ENCODE measurements at regions not wholly inside any gene's neighbourhood (a gene's known extent, or its start where the extent isn't known, plus 50 kb on each side); places are given as distances from the start of the nearest gene placed in this dataset.

DNA sequence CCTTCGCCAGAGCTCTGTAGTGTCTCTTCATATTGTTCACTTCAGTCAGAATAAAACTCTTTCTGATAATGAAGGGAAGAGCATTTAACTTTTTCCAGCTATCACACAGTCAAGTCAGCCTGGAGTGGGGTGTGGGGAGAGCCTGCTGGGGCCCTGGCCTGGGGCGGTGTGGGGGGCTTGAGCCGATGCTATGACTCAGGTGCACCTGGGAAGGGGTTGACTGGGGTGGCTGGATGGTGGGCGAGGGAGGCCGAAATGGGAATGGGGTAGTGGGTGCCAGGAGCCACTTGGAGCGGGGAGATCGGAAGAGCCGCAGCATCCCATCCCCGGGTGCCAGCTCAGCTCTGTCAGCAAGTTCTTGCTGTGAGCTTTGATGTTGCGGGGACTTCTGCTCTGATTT is 100.9 kb downstream of the NXPE2 start:
- TF ChIP-seq, protein P1, sequence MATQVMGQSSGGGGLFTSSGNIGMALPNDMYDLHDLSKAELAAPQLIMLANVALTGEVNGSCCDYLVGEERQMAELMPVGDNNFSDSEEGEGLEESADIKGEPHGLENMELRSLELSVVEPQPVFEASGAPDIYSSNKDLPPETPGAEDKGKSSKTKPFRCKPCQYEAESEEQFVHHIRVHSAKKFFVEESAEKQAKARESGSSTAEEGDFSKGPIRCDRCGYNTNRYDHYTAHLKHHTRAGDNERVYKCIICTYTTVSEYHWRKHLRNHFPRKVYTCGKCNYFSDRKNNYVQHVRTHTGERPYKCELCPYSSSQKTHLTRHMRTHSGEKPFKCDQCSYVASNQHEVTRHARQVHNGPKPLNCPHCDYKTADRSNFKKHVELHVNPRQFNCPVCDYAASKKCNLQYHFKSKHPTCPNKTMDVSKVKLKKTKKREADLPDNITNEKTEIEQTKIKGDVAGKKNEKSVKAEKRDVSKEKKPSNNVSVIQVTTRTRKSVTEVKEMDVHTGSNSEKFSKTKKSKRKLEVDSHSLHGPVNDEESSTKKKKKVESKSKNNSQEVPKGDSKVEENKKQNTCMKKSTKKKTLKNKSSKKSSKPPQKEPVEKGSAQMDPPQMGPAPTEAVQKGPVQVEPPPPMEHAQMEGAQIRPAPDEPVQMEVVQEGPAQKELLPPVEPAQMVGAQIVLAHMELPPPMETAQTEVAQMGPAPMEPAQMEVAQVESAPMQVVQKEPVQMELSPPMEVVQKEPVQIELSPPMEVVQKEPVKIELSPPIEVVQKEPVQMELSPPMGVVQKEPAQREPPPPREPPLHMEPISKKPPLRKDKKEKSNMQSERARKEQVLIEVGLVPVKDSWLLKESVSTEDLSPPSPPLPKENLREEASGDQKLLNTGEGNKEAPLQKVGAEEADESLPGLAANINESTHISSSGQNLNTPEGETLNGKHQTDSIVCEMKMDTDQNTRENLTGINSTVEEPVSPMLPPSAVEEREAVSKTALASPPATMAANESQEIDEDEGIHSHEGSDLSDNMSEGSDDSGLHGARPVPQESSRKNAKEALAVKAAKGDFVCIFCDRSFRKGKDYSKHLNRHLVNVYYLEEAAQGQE (IDR thresholded peaks at IDR 0.05; ENCODE audit: insufficient read depth in 1 of 2, low read depth in 2 of 2, low read length in 1 of 2): no peak
- TF ChIP-seq TCF7L2 (IDR thresholded peaks at IDR 0.05; ENCODE audit: low read depth, low read length): no peak
- no peak for TF ChIP-seq SIN3A (IDR thresholded peaks at IDR 0.05; ENCODE audit: borderline replicate concordance, insufficient read depth, low read depth, low read length)
- TF ChIP-seq, protein P2, sequence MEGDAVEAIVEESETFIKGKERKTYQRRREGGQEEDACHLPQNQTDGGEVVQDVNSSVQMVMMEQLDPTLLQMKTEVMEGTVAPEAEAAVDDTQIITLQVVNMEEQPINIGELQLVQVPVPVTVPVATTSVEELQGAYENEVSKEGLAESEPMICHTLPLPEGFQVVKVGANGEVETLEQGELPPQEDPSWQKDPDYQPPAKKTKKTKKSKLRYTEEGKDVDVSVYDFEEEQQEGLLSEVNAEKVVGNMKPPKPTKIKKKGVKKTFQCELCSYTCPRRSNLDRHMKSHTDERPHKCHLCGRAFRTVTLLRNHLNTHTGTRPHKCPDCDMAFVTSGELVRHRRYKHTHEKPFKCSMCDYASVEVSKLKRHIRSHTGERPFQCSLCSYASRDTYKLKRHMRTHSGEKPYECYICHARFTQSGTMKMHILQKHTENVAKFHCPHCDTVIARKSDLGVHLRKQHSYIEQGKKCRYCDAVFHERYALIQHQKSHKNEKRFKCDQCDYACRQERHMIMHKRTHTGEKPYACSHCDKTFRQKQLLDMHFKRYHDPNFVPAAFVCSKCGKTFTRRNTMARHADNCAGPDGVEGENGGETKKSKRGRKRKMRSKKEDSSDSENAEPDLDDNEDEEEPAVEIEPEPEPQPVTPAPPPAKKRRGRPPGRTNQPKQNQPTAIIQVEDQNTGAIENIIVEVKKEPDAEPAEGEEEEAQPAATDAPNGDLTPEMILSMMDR (IDR thresholded peaks at IDR 0.05): no peak
- TF ChIP-seq POLR2AphosphoS5 (IDR thresholded peaks at IDR 0.05; ENCODE audit: low read depth, low read length): no peak
- Histone ChIP-seq H3K36me3 (ENCODE audit: control insufficient read depth, insufficient read depth, low read length) (no peaks in the 10 kb centered on the region), H3K4me3 (ENCODE audit: low read depth in 2 of 2, low read length in 2 of 2) (no peak overlapping the region), H3K27ac (ENCODE audit: low read length) (no peak overlapping the region), H3K4me1 (ENCODE audit: control insufficient read depth, insufficient read depth, low read length) (no peaks in the 10 kb centered on the region), H3K27me3 (ENCODE audit: control insufficient read depth, insufficient read depth, low read length) (peaks cover 3% of the 10 kb centered on the region; the same call in 1 of the 2 replicates), H3K9me3 (ENCODE audit: control insufficient read depth, insufficient read depth, low read depth, low read length) (no peaks in the 10 kb centered on the region)
- DNase-seq (ENCODE audit: low read depth, low spot score) (no peak), ATAC-seq (no peak)
- POLR2A ChIA-PET: no interaction called here
- no TSS peak for BruUV-seq (replicated peaks)
- intact Hi-C loops (cut with micrococcal nuclease; ENCODE audit: unreplicated experiment): no loop called here
- CTCF ChIA-PET: no interaction called here
- in situ Hi-C loops (cut with HindIII; ENCODE audit: low pct_unique_long_range_greater_than_20kb, low sequenced_read_pairs): no loop called here

DNA sequence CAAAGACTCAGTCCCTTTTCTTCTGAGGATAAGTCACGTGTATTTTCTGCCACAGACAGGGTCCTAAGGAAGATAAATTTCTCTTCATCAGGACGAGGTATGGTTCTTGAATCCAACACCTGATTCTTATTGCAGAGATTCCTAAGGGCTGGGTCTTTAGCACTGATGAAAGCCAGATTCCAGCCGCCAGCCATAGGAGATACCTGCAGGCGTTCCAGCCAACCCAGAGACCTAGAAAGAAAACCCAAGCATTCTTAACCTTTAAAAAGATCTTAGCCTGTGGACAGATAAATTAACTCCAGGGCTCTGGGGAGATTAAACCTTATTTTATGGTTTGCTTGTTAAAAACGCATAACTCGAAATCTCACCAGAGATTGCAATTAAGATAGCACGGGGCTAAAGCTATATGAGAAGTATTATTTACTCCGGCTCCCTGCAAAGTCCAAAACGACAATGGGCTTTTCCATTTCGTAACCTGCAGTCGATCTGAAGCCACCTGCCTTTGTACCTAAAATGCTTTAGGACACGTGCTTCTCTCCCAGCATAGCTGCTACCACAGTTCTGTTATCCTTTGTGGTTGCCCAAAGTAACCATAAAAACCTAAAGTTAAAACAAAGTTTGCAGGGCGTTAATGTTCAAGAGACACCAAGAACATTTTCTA is 104.5 kb downstream of the NXPE2 start:
- DNase-seq (ENCODE audit: low read depth, low spot score) (no peak), ATAC-seq (no peak)
- in situ Hi-C loops (cut with HindIII; ENCODE audit: low pct_unique_long_range_greater_than_20kb, low sequenced_read_pairs): no loop called here
- intact Hi-C loops (cut with micrococcal nuclease; ENCODE audit: unreplicated experiment): no loop called here
- H3K27ac ChIP-seq (ENCODE audit: low read length): no peak overlapping the region
- no peaks in the 10 kb centered on the region for H3K4me1 ChIP-seq (ENCODE audit: control insufficient read depth, insufficient read depth, low read length)
- H3K9me3 ChIP-seq (ENCODE audit: control insufficient read depth, insufficient read depth, low read depth, low read length): no peaks in the 10 kb centered on the region
- ChIA-PET CTCF (interaction anchor here (0.5 kb wide), 1 partner anchor 1293 kb away, joined by 3 read pairs; no protein-coding TSS in a partner anchor), POLR2A (no interaction called here)
- no peak overlapping the region for H3K4me3 ChIP-seq (ENCODE audit: low read depth in 2 of 2, low read length in 2 of 2)
- BruUV-seq (replicated peaks): no TSS peak
- peaks cover 3% of the 10 kb centered on the region; the same call in 1 of the 2 replicates for H3K27me3 ChIP-seq (ENCODE audit: control insufficient read depth, insufficient read depth, low read length)
- TF ChIP-seq, protein P2 (IDR thresholded peaks at IDR 0.05): no peak
- TF ChIP-seq SIN3A (IDR thresholded peaks at IDR 0.05; ENCODE audit: borderline replicate concordance, insufficient read depth, low read depth, low read length) (no peak), POLR2AphosphoS5 (IDR thresholded peaks at IDR 0.05; ENCODE audit: low read depth, low read length) (no peak), TCF7L2 (IDR thresholded peaks at IDR 0.05; ENCODE audit: low read depth, low read length) (no peak)
- TF ChIP-seq, protein P1 (IDR thresholded peaks at IDR 0.05; ENCODE audit: insufficient read depth in 1 of 2, low read depth in 2 of 2, low read length in 1 of 2): no peak
- no peaks in the 10 kb centered on the region for H3K36me3 ChIP-seq (ENCODE audit: control insufficient read depth, insufficient read depth, low read length)

Data from Panc1 (cell line).